Parathyroid adenoma (tissue), 2 donors: ENCODE measurements at regions not wholly inside any gene's neighbourhood (a gene's known extent, or its start where the extent isn't known, plus 50 kb on each side); places are given as distances from the start of the nearest gene placed in this dataset.

Experiments used
- H2AFZ ChIP-seq: fragments of 300-600 bp; sonication (generic); one replicate; pipeline ENCODE4 v1.7.0; 2017; ENCODE audit warnings: antibody characterized with exemption, mild to moderate bottlenecking
- H3K27ac ChIP-seq: fragments of 300-600 bp; sonication (generic); one replicate; pipeline ENCODE4 v1.7.0; 2017
- H3K27me3 ChIP-seq: fragments of 300-600 bp; sonication (generic); one replicate; pipeline ENCODE4 v1.7.0; 2017; ENCODE audit warnings: low read length; ENCODE audit not compliant: control insufficient read depth, insufficient read depth
- H3K36me3 ChIP-seq: fragments of 300-600 bp; sonication (generic); one replicate; pipeline ENCODE4 v1.7.0; 2017; ENCODE audit warnings: low read length; ENCODE audit not compliant: control insufficient read depth, insufficient read depth
- H3K4me1 ChIP-seq: fragments of 300-600 bp; sonication (generic); one replicate; pipeline ENCODE4 v1.7.0; 2017; ENCODE audit warnings: control low read depth
- H3K4me2 ChIP-seq: fragments of 300-600 bp; sonication (generic); one replicate; pipeline ENCODE4 v1.7.0; 2017; ENCODE audit warnings: low read length
- H3K4me3 ChIP-seq: fragments of 300-600 bp; sonication (generic); one replicate; pipeline ENCODE4 v1.7.0; 2017; ENCODE audit warnings: low read depth, low read length
- H3K79me2 ChIP-seq: fragments of 300-600 bp; sonication (generic); one replicate; pipeline ENCODE4 v1.7.0; 2017; ENCODE audit warnings: control low read depth
- H3K9ac ChIP-seq: fragments of 300-600 bp; sonication (generic); one replicate; pipeline ENCODE4 v1.7.0; 2017; ENCODE audit warnings: mild to moderate bottlenecking
- H3K9me3 ChIP-seq: fragments of 300-600 bp; sonication (generic); one replicate; pipeline ENCODE4 v1.7.0; 2017; ENCODE audit warnings: low read length; ENCODE audit not compliant: control insufficient read depth
- CTCF ChIP-seq: fragments of 300-600 bp; sonication (generic); IDR thresholded peaks from one replicate; pipeline ENCODE4 v1.7.0; 2017; ENCODE audit warnings: antibody characterized with exemption, mild to moderate bottlenecking
- donor health status: primary hyperparathyroidism.

DNA sequence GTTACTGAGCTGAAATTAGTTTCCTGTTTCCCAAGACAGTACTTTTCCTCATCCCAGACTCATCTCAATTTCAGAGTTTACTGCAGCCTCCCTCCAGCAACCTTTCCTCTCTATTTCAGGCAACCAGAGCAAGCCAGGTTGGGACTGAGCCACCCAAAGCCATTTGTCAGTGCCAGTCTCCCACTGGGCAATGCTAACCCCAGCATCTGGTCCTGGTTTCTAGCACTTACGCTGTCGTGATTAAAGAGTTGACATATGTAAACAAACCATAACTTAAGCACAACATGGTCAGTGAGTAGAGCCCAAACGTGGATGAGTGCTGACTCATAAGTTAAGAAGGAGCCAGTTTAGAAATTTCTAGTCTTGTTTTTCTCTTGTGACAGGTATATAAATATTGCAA lies 119.6 kb upstream of the BLID start:
- no peak overlapping the region for H2AFZ ChIP-seq
- H3K9ac ChIP-seq, result no peak overlapping the region
- no peaks in the 10 kb centered on the region for H3K4me1 ChIP-seq
- H3K4me3 ChIP-seq, result no peak overlapping the region
- H3K36me3 ChIP-seq, result no peaks in the 10 kb centered on the region
- no peaks in the 10 kb centered on the region for H3K79me2 ChIP-seq
- H3K27me3 ChIP-seq, result no peaks in the 10 kb centered on the region
- no peak for TF ChIP-seq CTCF
- H3K4me2 ChIP-seq, result no peak overlapping the region
- no peak overlapping the region for H3K27ac ChIP-seq
- H3K9me3 ChIP-seq, result no peaks in the 10 kb centered on the region

- Histone ChIP-seq H3K4me2 (no peak overlapping the region), H2AFZ (no peak overlapping the region), H3K9ac (no peak overlapping the region), H3K4me1 (no peaks in the 10 kb centered on the region), H3K27ac (no peak overlapping the region), H3K9me3 (no peaks in the 10 kb centered on the region), H3K4me3 (no peak overlapping the region), H3K36me3 (no peaks in the 10 kb centered on the region), H3K79me2 (no peaks in the 10 kb centered on the region), H3K27me3 (no peaks in the 10 kb centered on the region)
- TF ChIP-seq CTCF, result no peak
Observed at GRCh38 chr11:122234780-122235179, 118.8 kb upstream of the BLID start.

DNA sequence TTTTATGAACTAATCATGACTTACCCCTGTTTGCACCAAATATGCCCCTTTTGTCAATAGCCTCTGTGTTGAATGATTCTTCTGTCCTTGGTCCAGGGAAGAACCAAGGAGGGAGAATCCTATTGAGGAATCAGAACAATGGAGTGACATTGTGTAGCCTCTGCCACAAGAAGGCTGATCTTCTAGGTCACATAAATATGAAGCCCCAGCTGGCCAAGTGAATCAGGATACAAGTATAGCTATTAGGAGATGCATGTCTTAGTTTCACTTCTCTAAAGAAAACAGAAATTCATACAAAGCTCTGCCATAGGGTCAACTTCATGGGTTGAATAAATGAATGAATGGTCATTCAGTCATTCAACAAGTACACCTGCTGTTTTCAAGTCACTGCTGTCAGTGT lies 118.2 kb upstream of the BLID start:
- H3K27ac ChIP-seq, result no peak overlapping the region
- no peak for TF ChIP-seq CTCF
- H3K4me2 ChIP-seq, result no peak overlapping the region
- H3K79me2 ChIP-seq, result no peaks in the 10 kb centered on the region
- H3K4me3 ChIP-seq, result no peak overlapping the region
- H3K9me3 ChIP-seq, result no peaks in the 10 kb centered on the region
- H3K27me3 ChIP-seq, result no peaks in the 10 kb centered on the region
- no peak overlapping the region for H3K9ac ChIP-seq
- no peaks in the 10 kb centered on the region for H3K4me1 ChIP-seq
- H2AFZ ChIP-seq, result no peak overlapping the region
- no peaks in the 10 kb centered on the region for H3K36me3 ChIP-seq

DNA sequence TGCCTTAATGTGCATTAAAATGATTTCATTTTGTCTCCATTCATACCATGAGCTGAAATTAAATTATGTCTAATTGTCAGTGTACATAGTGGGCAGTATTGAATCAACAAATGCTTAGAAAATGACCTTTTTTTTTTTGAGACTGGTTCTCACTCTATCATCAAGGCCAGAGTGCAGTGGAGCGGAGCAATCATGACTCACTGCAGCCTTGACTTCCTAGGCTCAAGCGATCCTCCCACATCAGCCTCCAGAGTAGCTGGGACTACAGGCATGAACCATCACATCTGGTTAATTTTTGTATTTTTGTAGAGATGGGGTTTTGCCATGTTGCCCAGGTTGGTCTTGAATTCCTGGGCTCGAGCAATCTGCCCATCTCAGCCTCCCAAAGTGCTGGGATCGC lies 117.0 kb upstream of the BLID start:
- TF ChIP-seq CTCF, result no peak
- H3K4me3 ChIP-seq, result no peak overlapping the region
- H3K27ac ChIP-seq, result no peak overlapping the region
- H3K79me2 ChIP-seq, result no peaks in the 10 kb centered on the region
- H3K27me3 ChIP-seq, result no peaks in the 10 kb centered on the region
- H3K36me3 ChIP-seq, result no peaks in the 10 kb centered on the region
- no peak overlapping the region for H3K4me2 ChIP-seq
- no peak overlapping the region for H3K9ac ChIP-seq
- H3K4me1 ChIP-seq, result no peaks in the 10 kb centered on the region
- H2AFZ ChIP-seq, result no peak overlapping the region
- no peaks in the 10 kb centered on the region for H3K9me3 ChIP-seq

DNA sequence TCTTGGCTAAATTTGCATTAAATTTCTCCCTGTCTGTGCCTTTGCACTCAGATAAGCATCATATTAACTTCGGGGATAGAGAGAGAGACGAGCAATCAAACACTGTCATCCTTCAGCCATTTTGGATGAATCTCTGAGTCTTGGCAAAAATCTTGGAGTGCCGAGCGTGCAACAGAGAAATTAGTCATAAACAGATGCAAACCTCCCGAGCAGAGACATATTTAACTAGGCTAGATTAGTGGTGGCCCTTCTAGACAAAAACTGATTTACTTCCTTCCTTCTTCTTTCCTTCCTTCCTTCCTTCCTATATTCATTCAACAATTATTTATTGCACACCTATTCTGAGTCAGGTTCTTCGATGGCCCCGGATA lies 114.4 kb upstream of the BLID start:
- H3K36me3 ChIP-seq, result no peaks in the 10 kb centered on the region
- no peak overlapping the region for H3K4me2 ChIP-seq
- no peak overlapping the region for H3K9ac ChIP-seq
- no peak overlapping the region for H3K4me3 ChIP-seq
- TF ChIP-seq CTCF, result no peak
- H2AFZ ChIP-seq, result no peak overlapping the region
- no peaks in the 10 kb centered on the region for H3K27me3 ChIP-seq
- H3K9me3 ChIP-seq, result no peaks in the 10 kb centered on the region
- no peaks in the 10 kb centered on the region for H3K4me1 ChIP-seq
- no peak overlapping the region for H3K27ac ChIP-seq
- no peaks in the 10 kb centered on the region for H3K79me2 ChIP-seq
